ENCODE measurements at regions not wholly inside any gene's neighbourhood (a gene's known extent, or its start where the extent isn't known, plus 50 kb on each side); places are given as distances from the start of the nearest gene placed in this dataset.
"Not testable (repeated sequence)": the region's sequence is repeated elsewhere in the genome, so short reads cannot be mapped to it uniquely, and the experiment has no call there.

GRCh38 chr5:122615146-122615545 lies 159.7 kb upstream of the SNX2 start:
- H3K4me3 ChIP-seq (ENCODE audit: low read depth, poor library complexity, severe bottlenecking), result no peak overlapping the region
- 67 to 79% methylated on average over 1 of the region's 1 CpG for WGBS, 2 donors
- no peak for DNase-seq (ENCODE audit: low spot score in 2 of 2)
- TF ChIP-seq, protein P1, sequence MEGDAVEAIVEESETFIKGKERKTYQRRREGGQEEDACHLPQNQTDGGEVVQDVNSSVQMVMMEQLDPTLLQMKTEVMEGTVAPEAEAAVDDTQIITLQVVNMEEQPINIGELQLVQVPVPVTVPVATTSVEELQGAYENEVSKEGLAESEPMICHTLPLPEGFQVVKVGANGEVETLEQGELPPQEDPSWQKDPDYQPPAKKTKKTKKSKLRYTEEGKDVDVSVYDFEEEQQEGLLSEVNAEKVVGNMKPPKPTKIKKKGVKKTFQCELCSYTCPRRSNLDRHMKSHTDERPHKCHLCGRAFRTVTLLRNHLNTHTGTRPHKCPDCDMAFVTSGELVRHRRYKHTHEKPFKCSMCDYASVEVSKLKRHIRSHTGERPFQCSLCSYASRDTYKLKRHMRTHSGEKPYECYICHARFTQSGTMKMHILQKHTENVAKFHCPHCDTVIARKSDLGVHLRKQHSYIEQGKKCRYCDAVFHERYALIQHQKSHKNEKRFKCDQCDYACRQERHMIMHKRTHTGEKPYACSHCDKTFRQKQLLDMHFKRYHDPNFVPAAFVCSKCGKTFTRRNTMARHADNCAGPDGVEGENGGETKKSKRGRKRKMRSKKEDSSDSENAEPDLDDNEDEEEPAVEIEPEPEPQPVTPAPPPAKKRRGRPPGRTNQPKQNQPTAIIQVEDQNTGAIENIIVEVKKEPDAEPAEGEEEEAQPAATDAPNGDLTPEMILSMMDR (IDR thresholded peaks at IDR 0.05), result no peak
- TF ChIP-seq POLR2A (IDR thresholded peaks at IDR 0.05), result no peak
- intact Hi-C loops (cut with DNase I; ENCODE audit: low total_unique reads), result no loop called here

DNA sequence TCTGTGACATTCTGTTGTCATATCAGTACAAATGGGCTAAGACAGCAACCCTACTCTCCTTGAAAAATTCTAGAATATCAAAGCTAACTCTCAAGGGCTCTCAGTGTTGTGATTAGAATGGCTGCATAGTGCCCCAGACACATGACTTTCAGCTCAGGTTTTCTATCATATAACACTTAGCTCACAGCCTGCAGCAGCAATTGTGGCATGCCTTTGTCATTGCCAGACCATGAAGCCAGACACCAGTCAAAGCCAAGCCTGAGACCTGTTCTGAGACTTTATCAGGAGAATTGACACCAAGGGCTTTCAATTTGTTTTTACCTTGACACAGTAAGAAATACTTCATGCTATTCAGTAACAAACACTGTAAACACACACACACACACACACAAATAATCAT lies 159.0 kb upstream of the SNX2 start:
- DNase-seq (ENCODE audit: low spot score in 2 of 2), result no peak
- no peak for TF ChIP-seq POLR2A (IDR thresholded peaks at IDR 0.05)
- TF ChIP-seq, protein P1 (IDR thresholded peaks at IDR 0.05), result no peak
- intact Hi-C loops (cut with DNase I; ENCODE audit: low total_unique reads), result no loop called here

DNA sequence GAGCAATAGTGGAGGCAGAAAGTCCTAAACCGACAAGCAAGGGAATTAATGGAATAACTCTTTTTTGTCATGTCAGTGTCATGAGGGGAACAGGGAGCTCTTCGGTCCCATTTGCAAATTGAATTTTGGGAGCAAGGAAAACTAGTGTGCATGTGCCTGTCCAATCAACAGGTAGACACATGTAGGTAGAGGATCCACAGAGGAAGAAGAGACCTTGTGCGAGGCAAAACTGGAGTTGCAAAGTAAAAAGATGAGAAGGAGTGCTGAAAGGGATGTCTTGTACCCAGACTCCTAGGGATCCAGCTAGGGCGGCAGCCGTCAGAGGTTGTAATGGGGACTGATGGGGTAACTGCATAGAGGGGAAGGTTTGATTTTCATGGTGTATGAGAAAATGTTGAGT lies 156.8 kb upstream of the SNX2 start:
- 90 to 96% methylated on average over 5 of the region's 5 CpGs for WGBS, 2 donors
- intact Hi-C loops (cut with DNase I; ENCODE audit: low total_unique reads); DNase-seq (ENCODE audit: low spot score in 2 of 2); H3K4me3 ChIP-seq (ENCODE audit: low read depth, poor library complexity, severe bottlenecking): not testable (repeated sequence)

More for the DNA sequence above, 159.0 kb upstream of the SNX2 start:
- no peak overlapping the region for H3K4me3 ChIP-seq (ENCODE audit: low read depth, poor library complexity, severe bottlenecking)

- intact Hi-C loops (cut with DNase I; ENCODE audit: low total_unique reads); DNase-seq (ENCODE audit: low spot score in 2 of 2); H3K4me3 ChIP-seq (ENCODE audit: low read depth, poor library complexity, severe bottlenecking): not testable (repeated sequence)
- WGBS, 2 donors, result 82 to 89% methylated on average over 4 of the region's 4 CpGs
Observed at GRCh38 chr5:122620768-122621167, 154.1 kb upstream of the SNX2 start.

DNA sequence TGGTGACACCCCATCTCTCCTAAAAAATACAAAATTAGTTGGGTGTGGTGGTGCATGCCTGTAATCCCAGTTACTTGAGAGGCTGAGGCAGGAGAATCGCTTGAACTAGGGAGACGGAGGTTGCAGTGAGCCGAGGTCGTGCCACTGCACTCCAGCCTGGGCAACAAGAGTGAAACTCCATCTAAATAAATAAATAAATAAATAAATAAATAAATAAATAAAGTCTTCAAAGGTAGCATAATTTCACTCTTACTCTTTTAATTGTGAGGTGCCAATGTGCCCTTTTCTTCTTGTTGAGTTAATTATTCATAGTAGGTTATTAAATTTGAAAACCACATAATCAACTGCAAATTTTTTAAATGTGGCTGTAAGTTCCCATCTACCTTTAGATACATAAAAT lies 146.2 kb upstream of the SNX2 start:
- 93 to 94% methylated on average over 4 of the region's 4 CpGs for WGBS, 2 donors
- DNase-seq (ENCODE audit: low spot score in 2 of 2); intact Hi-C loops (cut with DNase I; ENCODE audit: low total_unique reads); H3K4me3 ChIP-seq (ENCODE audit: low read depth, poor library complexity, severe bottlenecking): not testable (repeated sequence)

- intact Hi-C loops (cut with DNase I; ENCODE audit: low total_unique reads), result no loop called here
- TF ChIP-seq, protein P1 (IDR thresholded peaks at IDR 0.05), result no peak
- no peak for TF ChIP-seq POLR2A (IDR thresholded peaks at IDR 0.05)
- H3K4me3 ChIP-seq (ENCODE audit: low read depth, poor library complexity, severe bottlenecking), result no peak overlapping the region
- DNase-seq (ENCODE audit: low spot score in 2 of 2), result no peak
- 85 to 87% methylated on average over 7 of the region's 7 CpGs for WGBS, 2 donors
Observed at GRCh38 chr5:122629121-122629677, 145.7 kb upstream of the SNX2 start.

- intact Hi-C loops (cut with DNase I; ENCODE audit: low total_unique reads), result no loop called here
- 77 to 86% methylated on average over 1 of the region's 1 CpG for WGBS, 2 donors
- TF ChIP-seq, protein P1 (IDR thresholded peaks at IDR 0.05), result no peak
- no peak overlapping the region for H3K4me3 ChIP-seq (ENCODE audit: low read depth, poor library complexity, severe bottlenecking)
- no peak for DNase-seq (ENCODE audit: low spot score in 2 of 2)
Observed at GRCh38 chr5:122638581-122638980, 136.3 kb upstream of the SNX2 start.
